Rectal smooth muscle tissue (tissue), 1 donor: ENCODE measurements at regions not wholly inside any gene's neighbourhood (a gene's known extent, or its start where the extent isn't known, plus 50 kb on each side); places are given as distances from the start of the nearest gene placed in this dataset.

Experiments
- H3K27ac ChIP-seq: one replicate; pipeline ENCODE4 v1.7.0; 2013; ENCODE audit warnings: low read depth, low read length, inconsistent platforms
- H3K27me3 ChIP-seq: one replicate; pipeline ENCODE4 v1.7.0; 2013; ENCODE audit warnings: low read length; ENCODE audit not compliant: control insufficient read depth, insufficient read depth
- H3K36me3 ChIP-seq: one replicate; pipeline ENCODE4 v1.7.0; 2013; ENCODE audit warnings: low read length; ENCODE audit not compliant: control insufficient read depth, insufficient read depth
- H3K4me1 ChIP-seq: one replicate; pipeline ENCODE4 v1.7.0; 2013; ENCODE audit warnings: low read length; ENCODE audit not compliant: control insufficient read depth, insufficient read depth
- H3K4me3 ChIP-seq: one replicate; pipeline ENCODE4 v1.7.0; 2013; ENCODE audit warnings: low read length
- H3K9ac ChIP-seq: one replicate; pipeline ENCODE4 v1.7.0; 2013; ENCODE audit warnings: low read length

DNA sequence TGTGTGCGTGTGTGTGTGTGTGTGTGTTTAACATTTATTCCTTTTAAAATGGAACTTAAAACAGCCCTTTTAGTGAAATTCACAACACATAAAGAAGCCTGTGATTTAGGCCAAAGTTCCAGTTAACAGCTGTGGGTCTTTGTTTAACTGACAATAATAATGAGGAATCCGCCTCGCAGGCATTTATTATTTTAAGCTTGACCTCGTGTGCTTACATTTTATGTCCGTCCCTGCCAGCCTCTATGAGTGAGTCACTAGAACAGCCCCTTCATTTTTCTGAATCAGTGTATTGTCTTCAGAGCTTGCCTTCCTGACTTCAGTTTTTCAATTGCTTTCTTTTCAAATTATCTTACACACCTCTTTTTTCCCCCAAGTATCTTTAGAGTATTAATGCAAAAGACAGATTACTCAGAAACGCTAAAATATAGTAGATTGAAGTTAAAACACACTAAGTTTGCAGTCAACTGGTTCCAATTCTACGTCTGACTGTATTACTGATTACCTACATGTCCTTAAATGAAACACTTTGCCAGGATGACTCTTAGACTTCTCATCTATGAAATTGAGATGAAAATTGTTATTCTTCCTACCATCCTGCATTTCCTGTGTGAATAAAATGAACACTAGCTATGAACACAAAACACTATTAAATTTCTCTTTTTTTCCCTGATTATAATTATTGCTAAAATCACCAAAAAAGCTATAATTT is 319.6 kb upstream of the HS3ST1 start:
- H3K27me3 ChIP-seq: no peaks in the 10 kb centered on the region
- no peak overlapping the region for H3K4me3 ChIP-seq
- H3K9ac ChIP-seq: no peak overlapping the region
- no peak overlapping the region for H3K27ac ChIP-seq
- H3K36me3 ChIP-seq: no peaks in the 10 kb centered on the region
- no peaks in the 10 kb centered on the region for H3K4me1 ChIP-seq

GRCh38 chr4:11746734-11747133 is 318.0 kb upstream of the HS3ST1 start:
- Histone ChIP-seq H3K36me3 (no peaks in the 10 kb centered on the region), H3K4me3 (no peak overlapping the region), H3K4me1 (no peaks in the 10 kb centered on the region), H3K27ac (no peak overlapping the region), H3K9ac (no peak overlapping the region), H3K27me3 (no peaks in the 10 kb centered on the region)

GRCh38 chr4:11743976-11744375 is 315.3 kb upstream of the HS3ST1 start:
- Histone ChIP-seq H3K27me3 (no peaks in the 10 kb centered on the region), H3K4me3 (no peak overlapping the region), H3K36me3 (no peaks in the 10 kb centered on the region), H3K4me1 (no peaks in the 10 kb centered on the region), H3K9ac (no peak overlapping the region), H3K27ac (no peak overlapping the region)

DNA sequence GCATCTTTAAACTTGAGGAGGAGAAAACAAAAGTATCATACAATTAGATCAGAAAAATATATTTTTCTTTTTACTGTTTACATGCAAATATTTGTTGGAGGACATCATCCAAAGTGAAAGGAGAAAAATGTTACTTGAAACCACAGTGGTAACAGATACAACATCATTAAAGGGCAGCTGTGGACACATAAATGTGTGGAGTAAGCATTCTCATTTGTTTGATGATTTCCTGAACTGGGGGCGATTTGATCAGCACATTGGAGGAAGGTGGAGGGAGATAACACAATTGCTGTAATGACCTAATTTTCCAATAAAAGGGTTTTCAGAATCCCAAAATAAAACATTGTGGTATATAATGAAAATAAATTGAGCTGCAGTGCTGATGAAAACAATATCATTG is 314.5 kb upstream of the HS3ST1 start:
- H3K36me3 ChIP-seq: no peaks in the 10 kb centered on the region
- H3K4me3 ChIP-seq: no peak overlapping the region
- H3K4me1 ChIP-seq: no peaks in the 10 kb centered on the region
- H3K9ac ChIP-seq: no peak overlapping the region
- H3K27ac ChIP-seq: no peak overlapping the region
- H3K27me3 ChIP-seq: no peaks in the 10 kb centered on the region

DNA sequence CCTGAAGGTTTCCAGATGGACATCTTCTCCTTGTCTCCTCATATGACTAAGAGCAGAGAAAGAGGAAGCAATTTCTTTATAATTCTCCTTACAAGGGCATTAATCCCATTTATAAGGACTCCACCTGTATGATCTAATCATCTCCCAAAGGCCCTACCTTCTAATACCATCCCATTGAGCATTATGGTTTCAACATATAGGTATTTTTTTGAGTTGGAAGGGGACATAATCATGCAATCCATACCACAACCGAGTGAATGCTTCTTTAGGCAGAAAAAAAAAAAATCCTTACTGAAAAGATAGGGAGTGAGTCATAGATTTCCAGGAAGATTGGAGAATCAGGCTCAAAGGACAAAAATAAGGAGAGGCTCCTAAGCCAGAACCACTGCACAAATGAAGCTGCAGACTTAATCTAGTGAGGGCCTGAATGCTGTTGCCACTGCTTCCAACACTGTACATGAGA is 312.5 kb upstream of the HS3ST1 start:
- Histone ChIP-seq H3K4me1 (no peaks in the 10 kb centered on the region), H3K36me3 (no peaks in the 10 kb centered on the region), H3K4me3 (no peak overlapping the region), H3K27me3 (no peaks in the 10 kb centered on the region), H3K9ac (no peak overlapping the region), H3K27ac (no peak overlapping the region)

- Histone ChIP-seq H3K27ac (no peak overlapping the region), H3K9ac (no peak overlapping the region), H3K4me3 (no peak overlapping the region), H3K36me3 (no peaks in the 10 kb centered on the region), H3K27me3 (no peaks in the 10 kb centered on the region), H3K4me1 (no peaks in the 10 kb centered on the region)
These were observed 311.3 kb upstream of the HS3ST1 start for GRCh38 chr4:11739992-11740391.

DNA sequence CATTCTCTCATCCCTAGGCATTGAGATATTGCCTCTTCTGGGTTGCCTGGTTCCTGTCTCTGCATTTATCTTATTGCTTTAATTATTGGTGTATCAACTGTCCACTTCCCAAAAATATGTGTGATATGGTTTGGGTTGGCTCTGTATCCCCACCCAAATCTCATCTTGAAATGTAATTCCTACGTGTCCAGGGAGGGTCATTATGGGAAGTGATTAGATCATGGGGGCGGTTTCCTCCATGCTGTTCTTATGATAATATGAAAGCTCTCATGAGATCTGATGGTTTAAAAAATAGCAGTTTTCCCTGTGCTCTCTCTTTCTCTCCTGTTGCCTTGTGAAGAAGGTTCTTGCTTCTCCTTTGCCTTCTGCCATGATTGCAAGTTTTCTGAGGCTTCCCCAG is 308.3 kb upstream of the HS3ST1 start:
- Histone ChIP-seq H3K36me3 (no peaks in the 10 kb centered on the region), H3K27me3 (no peaks in the 10 kb centered on the region), H3K4me3 (no peak overlapping the region)

GRCh38 chr4:11735651-11736050 is 307.0 kb upstream of the HS3ST1 start:
- H3K27me3 ChIP-seq: no peaks in the 10 kb centered on the region
- no peaks in the 10 kb centered on the region for H3K36me3 ChIP-seq
- H3K27ac ChIP-seq: no peak overlapping the region
- H3K9ac ChIP-seq: no peak overlapping the region
- H3K4me1 ChIP-seq: no peaks in the 10 kb centered on the region
- no peak overlapping the region for H3K4me3 ChIP-seq

More for the DNA sequence above, 308.3 kb upstream of the HS3ST1 start:
- Histone ChIP-seq H3K4me1 (no peaks in the 10 kb centered on the region), H3K27ac (no peak overlapping the region), H3K9ac (no peak overlapping the region)

GRCh38 chr4:11732155-11732554 is 303.5 kb upstream of the HS3ST1 start:
- no peaks in the 10 kb centered on the region for H3K27me3 ChIP-seq

DNA sequence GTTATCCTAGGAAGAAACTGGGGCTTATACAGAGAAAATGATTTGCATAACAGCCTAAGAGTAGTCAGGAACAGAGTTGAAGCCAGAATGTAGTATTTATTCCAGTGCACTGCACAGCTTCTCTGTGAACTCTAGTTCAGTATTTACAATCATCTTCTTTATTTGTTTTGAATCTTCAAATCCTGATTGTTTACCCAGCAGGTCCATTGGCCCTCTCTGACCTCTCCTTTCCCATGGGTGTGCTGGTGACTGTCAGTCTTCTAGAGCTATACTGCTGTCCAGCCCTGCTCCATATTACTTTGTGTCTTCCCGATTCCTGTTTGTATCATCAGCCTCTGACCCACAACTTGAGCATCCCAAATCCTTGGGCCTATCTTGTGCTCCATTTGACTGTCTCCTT is 301.9 kb upstream of the HS3ST1 start:
- Histone ChIP-seq H3K4me3 (no peak overlapping the region), H3K9ac (no peak overlapping the region), H3K27ac (no peak overlapping the region)

More at GRCh38 chr4:11732155-11732554, 303.5 kb upstream of the HS3ST1 start:
- Histone ChIP-seq H3K4me3 (no peak overlapping the region), H3K9ac (no peak overlapping the region), H3K27ac (no peak overlapping the region), H3K4me1 (no peaks in the 10 kb centered on the region), H3K36me3 (no peaks in the 10 kb centered on the region)

DNA sequence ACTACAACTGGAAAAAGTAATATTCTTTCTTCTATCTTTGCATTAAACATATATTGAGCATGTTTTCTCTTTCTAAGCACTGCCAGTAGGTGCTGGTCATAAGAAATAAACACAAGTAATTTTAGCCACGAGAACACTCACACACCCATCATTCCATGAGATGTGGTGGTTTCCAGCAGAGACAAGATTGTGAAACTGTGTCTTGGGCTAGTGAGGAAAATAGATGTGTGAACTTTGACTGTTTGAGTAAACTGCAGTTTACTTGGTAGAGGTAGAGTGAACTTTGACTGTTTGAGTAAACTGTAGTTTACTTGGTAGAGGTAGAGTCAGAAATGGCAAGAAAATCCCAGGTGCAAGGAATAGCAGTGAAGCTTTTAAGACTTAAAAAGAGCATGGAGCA is 300.9 kb upstream of the HS3ST1 start:
- H3K4me1 ChIP-seq: no peaks in the 10 kb centered on the region
- H3K9ac ChIP-seq: no peak overlapping the region
- no peaks in the 10 kb centered on the region for H3K27me3 ChIP-seq
- H3K36me3 ChIP-seq: no peaks in the 10 kb centered on the region
- H3K4me3 ChIP-seq: no peak overlapping the region
- H3K27ac ChIP-seq: no peak overlapping the region

More for the DNA sequence above, 301.9 kb upstream of the HS3ST1 start:
- Histone ChIP-seq H3K4me1 (no peaks in the 10 kb centered on the region), H3K27me3 (no peaks in the 10 kb centered on the region), H3K36me3 (no peaks in the 10 kb centered on the region)

- Histone ChIP-seq H3K4me3 (no peak overlapping the region), H3K4me1 (no peaks in the 10 kb centered on the region), H3K36me3 (no peaks in the 10 kb centered on the region), H3K27me3 (no peaks in the 10 kb centered on the region), H3K27ac (no peak overlapping the region), H3K9ac (no peak overlapping the region)
These were observed 299.3 kb upstream of the HS3ST1 start for GRCh38 chr4:11727903-11728564.

DNA sequence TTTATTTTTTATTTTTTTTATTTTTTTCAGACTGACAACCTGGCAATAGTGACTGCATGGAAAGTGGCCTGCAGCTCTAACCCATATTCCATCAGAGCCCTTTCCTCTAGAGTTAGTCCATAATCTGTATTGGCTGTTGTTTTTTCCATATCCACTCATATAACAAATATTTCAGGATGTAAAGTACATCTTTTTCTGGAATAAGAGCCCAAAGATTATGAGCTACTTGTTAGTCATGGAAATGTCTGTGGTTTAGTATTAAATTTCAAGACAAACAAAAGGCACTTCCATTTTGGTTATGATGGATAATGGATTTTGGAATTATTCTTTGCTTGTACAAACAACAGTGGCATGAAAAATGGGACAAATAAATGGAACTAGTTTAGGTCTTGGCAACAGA is 296.0 kb upstream of the HS3ST1 start:
- Histone ChIP-seq H3K4me1 (no peaks in the 10 kb centered on the region), H3K9ac (no peak overlapping the region), H3K36me3 (no peaks in the 10 kb centered on the region), H3K27me3 (no peaks in the 10 kb centered on the region), H3K27ac (no peak overlapping the region), H3K4me3 (no peak overlapping the region)
